H1 (cell line): ENCODE measurements at regions not wholly inside any gene's neighbourhood (a gene's known extent, or its start where the extent isn't known, plus 50 kb on each side); places are given as distances from the start of the nearest gene placed in this dataset.

Experiments
- BACH1 ChIP-seq: IDR thresholded peaks from 2 replicates; pipeline ENCODE4 v1.6.1; 2012; ENCODE audit warnings: low read length, improper control_type of control experiment
- TF ChIP-seq, protein P1 (sequence below): fragments of 300-600 bp; sonication (generic); IDR thresholded peaks from 2 replicates; pipeline ENCODE4 v1.7.1; 2012; ENCODE audit warnings: low read length, moderate library complexity, mild to moderate bottlenecking, inconsistent platforms; ENCODE audit not compliant: insufficient replicate concordance

- TF ChIP-seq, protein P1, sequence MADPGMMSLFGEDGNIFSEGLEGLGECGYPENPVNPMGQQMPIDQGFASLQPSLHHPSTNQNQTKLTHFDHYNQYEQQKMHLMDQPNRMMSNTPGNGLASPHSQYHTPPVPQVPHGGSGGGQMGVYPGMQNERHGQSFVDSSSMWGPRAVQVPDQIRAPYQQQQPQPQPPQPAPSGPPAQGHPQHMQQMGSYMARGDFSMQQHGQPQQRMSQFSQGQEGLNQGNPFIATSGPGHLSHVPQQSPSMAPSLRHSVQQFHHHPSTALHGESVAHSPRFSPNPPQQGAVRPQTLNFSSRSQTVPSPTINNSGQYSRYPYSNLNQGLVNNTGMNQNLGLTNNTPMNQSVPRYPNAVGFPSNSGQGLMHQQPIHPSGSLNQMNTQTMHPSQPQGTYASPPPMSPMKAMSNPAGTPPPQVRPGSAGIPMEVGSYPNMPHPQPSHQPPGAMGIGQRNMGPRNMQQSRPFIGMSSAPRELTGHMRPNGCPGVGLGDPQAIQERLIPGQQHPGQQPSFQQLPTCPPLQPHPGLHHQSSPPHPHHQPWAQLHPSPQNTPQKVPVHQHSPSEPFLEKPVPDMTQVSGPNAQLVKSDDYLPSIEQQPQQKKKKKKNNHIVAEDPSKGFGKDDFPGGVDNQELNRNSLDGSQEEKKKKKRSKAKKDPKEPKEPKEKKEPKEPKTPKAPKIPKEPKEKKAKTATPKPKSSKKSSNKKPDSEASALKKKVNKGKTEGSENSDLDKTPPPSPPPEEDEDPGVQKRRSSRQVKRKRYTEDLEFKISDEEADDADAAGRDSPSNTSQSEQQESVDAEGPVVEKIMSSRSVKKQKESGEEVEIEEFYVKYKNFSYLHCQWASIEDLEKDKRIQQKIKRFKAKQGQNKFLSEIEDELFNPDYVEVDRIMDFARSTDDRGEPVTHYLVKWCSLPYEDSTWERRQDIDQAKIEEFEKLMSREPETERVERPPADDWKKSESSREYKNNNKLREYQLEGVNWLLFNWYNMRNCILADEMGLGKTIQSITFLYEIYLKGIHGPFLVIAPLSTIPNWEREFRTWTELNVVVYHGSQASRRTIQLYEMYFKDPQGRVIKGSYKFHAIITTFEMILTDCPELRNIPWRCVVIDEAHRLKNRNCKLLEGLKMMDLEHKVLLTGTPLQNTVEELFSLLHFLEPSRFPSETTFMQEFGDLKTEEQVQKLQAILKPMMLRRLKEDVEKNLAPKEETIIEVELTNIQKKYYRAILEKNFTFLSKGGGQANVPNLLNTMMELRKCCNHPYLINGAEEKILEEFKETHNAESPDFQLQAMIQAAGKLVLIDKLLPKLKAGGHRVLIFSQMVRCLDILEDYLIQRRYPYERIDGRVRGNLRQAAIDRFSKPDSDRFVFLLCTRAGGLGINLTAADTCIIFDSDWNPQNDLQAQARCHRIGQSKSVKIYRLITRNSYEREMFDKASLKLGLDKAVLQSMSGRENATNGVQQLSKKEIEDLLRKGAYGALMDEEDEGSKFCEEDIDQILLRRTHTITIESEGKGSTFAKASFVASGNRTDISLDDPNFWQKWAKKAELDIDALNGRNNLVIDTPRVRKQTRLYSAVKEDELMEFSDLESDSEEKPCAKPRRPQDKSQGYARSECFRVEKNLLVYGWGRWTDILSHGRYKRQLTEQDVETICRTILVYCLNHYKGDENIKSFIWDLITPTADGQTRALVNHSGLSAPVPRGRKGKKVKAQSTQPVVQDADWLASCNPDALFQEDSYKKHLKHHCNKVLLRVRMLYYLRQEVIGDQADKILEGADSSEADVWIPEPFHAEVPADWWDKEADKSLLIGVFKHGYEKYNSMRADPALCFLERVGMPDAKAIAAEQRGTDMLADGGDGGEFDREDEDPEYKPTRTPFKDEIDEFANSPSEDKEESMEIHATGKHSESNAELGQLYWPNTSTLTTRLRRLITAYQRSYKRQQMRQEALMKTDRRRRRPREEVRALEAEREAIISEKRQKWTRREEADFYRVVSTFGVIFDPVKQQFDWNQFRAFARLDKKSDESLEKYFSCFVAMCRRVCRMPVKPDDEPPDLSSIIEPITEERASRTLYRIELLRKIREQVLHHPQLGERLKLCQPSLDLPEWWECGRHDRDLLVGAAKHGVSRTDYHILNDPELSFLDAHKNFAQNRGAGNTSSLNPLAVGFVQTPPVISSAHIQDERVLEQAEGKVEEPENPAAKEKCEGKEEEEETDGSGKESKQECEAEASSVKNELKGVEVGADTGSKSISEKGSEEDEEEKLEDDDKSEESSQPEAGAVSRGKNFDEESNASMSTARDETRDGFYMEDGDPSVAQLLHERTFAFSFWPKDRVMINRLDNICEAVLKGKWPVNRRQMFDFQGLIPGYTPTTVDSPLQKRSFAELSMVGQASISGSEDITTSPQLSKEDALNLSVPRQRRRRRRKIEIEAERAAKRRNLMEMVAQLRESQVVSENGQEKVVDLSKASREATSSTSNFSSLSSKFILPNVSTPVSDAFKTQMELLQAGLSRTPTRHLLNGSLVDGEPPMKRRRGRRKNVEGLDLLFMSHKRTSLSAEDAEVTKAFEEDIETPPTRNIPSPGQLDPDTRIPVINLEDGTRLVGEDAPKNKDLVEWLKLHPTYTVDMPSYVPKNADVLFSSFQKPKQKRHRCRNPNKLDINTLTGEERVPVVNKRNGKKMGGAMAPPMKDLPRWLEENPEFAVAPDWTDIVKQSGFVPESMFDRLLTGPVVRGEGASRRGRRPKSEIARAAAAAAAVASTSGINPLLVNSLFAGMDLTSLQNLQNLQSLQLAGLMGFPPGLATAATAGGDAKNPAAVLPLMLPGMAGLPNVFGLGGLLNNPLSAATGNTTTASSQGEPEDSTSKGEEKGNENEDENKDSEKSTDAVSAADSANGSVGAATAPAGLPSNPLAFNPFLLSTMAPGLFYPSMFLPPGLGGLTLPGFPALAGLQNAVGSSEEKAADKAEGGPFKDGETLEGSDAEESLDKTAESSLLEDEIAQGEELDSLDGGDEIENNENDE: no peak
- TF ChIP-seq BACH1: no peak
- TF ChIP-seq, all 59 proteins: peak for 0
These were observed 199.0 kb downstream of the UQCRFS1 start (continued) for GRCh38 chr19:29013988-29014387.
